Chondrocyte (in vitro differentiated cells): ENCODE measurements at regions not wholly inside any gene's neighbourhood (a gene's known extent, or its start where the extent isn't known, plus 50 kb on each side); places are given as distances from the start of the nearest gene placed in this dataset.

Source experiments
- DNase-seq: peaks from one replicate; pipeline ENCODE4 v3.0.0; 2021; ENCODE audit warnings: mixed read lengths, low spot score
- H3K27ac Mint-ChIP-seq: one replicate; pipeline ENCODE4 v1.8.0; 2021; ENCODE audit warnings: mild to moderate bottlenecking, moderate library complexity, mixed read lengths; ENCODE audit not compliant: unreplicated experiment
- H3K27me3 Mint-ChIP-seq: 2 replicates; pipeline ENCODE4 v1.8.0; 2021; ENCODE audit warnings: low read depth, mixed read lengths
- H3K36me3 Mint-ChIP-seq: 2 replicates; pipeline ENCODE4 v1.8.0; 2021; ENCODE audit warnings: low read depth, mixed read lengths
- H3K4me1 Mint-ChIP-seq: 2 replicates; pipeline ENCODE4 v1.8.0; 2021; ENCODE audit warnings: low read depth, mild to moderate bottlenecking, mixed read lengths
- H3K4me3 Mint-ChIP-seq: one replicate; pipeline ENCODE4 v1.8.0; 2021; ENCODE audit warnings: mild to moderate bottlenecking, moderate library complexity, mixed read lengths; ENCODE audit not compliant: unreplicated experiment
- H3K9me3 Mint-ChIP-seq: 2 replicates; pipeline ENCODE4 v1.8.0; 2021; ENCODE audit warnings: low read depth, mixed read lengths
- TF ChIP-seq, protein P1 (sequence below): fragments of 200-600 bp; sonication (generic); IDR thresholded peaks from 2 replicates; pipeline ENCODE4 v1.5.0; 2021; ENCODE audit warnings: antibody characterized with exemption, mild to moderate bottlenecking, moderate library complexity

DNA sequence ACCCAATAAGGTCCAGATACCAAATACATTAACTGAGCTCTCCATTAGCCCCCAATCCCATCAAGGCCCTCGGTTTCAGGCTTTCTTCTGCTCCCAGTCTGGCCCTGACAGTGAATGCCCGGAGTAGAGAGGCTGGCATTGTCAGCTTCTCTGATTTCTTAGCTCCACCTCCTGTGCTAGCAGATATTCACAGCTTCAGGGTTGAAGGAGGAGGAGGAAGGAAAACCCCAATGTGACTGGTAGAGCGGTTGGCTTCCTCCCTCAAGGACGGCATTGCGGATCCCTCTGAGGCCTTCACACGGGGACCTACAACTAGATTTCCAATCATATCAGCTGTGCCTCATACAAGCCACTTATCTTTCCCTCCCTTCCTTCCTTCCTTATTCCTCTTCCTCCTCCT, 164.1 kb upstream of the SYNDIG1 start:
- Mint-ChIP-seq H3K4me3 (no peak overlapping the region), H3K4me1 (no peaks in the 10 kb centered on the region), H3K9me3 (no peaks in the 10 kb centered on the region), H3K27ac (no peak overlapping the region), H3K27me3 (peaks cover 38% of the 10 kb centered on the region), H3K36me3 (no peaks in the 10 kb centered on the region)
- TF ChIP-seq, protein P1, sequence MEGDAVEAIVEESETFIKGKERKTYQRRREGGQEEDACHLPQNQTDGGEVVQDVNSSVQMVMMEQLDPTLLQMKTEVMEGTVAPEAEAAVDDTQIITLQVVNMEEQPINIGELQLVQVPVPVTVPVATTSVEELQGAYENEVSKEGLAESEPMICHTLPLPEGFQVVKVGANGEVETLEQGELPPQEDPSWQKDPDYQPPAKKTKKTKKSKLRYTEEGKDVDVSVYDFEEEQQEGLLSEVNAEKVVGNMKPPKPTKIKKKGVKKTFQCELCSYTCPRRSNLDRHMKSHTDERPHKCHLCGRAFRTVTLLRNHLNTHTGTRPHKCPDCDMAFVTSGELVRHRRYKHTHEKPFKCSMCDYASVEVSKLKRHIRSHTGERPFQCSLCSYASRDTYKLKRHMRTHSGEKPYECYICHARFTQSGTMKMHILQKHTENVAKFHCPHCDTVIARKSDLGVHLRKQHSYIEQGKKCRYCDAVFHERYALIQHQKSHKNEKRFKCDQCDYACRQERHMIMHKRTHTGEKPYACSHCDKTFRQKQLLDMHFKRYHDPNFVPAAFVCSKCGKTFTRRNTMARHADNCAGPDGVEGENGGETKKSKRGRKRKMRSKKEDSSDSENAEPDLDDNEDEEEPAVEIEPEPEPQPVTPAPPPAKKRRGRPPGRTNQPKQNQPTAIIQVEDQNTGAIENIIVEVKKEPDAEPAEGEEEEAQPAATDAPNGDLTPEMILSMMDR = no peak
- no peak for DNase-seq

DNA sequence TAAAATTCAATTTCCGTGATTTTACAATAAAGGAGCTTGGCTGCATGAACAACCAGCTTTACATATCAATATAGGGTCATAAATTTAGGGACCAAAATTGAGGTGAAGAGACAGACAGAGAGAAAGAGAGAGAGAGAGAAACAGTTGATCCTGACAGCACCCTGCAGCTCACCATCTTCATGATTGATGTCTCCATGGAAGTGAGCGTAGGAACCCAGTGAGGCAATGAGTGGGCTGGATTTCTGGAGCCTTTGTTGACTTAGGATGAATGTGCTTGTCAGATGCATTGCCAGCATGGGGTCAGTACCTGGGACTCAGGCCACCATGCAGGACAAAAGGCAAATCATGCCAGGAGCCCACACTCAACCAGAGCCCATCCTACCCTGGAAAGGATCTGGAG, 165.1 kb upstream of the SYNDIG1 start:
- Mint-ChIP-seq H3K9me3 (no peaks in the 10 kb centered on the region), H3K27me3 (peaks cover 47% of the 10 kb centered on the region), H3K36me3 (no peaks in the 10 kb centered on the region), H3K4me3 (no peak overlapping the region), H3K27ac (no peak overlapping the region), H3K4me1 (no peaks in the 10 kb centered on the region)
- no peak for DNase-seq
- TF ChIP-seq, protein P1 = no peak

DNA sequence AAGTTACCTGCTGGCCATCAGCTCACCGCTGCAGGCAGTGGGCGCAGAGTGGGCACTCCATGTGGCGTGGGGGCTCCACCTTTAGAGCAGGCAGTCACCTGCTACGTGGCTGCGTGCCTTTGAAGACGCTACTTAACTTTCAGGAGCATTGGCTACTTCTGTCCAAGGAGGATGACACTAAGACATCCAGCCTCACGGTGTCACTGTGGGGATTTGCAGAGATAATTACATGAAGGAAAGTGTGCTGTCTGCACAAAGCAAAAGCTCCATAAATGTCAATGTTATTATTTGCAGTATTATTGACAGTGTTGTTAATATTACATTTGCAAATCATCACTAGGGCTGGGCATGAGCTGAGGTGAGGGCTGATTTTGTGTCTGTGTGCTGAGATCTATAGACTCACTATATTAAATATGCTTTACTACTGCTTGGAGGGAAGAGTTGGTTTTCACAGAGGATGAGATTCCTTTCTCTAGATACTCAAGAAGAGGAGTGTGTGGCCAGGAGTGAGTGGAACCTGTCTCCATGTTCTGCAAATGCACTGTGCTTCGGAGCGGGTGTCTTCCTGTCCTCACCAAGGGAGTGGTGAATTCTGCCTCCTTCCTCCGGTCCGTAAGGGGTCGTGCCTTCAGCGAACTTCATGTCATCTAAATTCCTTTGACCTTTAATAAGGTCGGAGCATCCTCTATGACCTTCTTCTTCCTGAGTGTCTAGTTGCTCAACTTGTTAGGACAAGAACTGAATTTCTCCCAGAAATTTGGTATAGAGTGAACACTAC, 165.8 kb upstream of the SYNDIG1 start:
- no peaks in the 10 kb centered on the region for H3K9me3 Mint-ChIP-seq
- H3K4me3 Mint-ChIP-seq = no peak overlapping the region
- H3K36me3 Mint-ChIP-seq = no peaks in the 10 kb centered on the region
- no peaks in the 10 kb centered on the region for H3K4me1 Mint-ChIP-seq
- no peak overlapping the region for H3K27ac Mint-ChIP-seq
- peaks cover 49% of the 10 kb centered on the region for H3K27me3 Mint-ChIP-seq
- DNase-seq = no peak
- TF ChIP-seq, protein P1 = peak; percentile 60

DNA sequence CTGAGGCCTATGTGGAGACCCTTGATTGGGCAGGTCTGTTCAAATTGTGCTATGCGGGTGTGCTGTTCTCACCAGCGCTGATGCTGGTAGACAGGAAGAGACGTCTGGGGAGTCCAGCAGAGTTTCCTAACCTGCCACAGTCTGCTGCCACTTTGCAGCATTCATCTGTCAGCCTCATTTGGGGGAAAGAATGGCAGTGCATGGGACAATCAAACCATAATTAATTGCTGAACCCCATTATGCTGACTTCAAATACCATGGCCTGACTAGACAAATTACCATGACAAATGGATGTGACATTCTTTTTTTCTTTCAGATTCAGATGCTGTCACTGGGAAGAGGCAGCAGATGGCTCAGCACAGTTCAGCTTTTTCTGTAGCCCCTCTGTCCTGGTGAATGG, 171.4 kb upstream of the SYNDIG1 start:
- no peak overlapping the region for H3K4me3 Mint-ChIP-seq
- H3K36me3 Mint-ChIP-seq = no peaks in the 10 kb centered on the region
- H3K4me1 Mint-ChIP-seq = no peaks in the 10 kb centered on the region
- TF ChIP-seq, protein P1 = no peak
- no peaks in the 10 kb centered on the region for H3K9me3 Mint-ChIP-seq
- no peak overlapping the region for H3K27ac Mint-ChIP-seq
- no peak for DNase-seq
- peaks cover 28% of the 10 kb centered on the region for H3K27me3 Mint-ChIP-seq

DNA sequence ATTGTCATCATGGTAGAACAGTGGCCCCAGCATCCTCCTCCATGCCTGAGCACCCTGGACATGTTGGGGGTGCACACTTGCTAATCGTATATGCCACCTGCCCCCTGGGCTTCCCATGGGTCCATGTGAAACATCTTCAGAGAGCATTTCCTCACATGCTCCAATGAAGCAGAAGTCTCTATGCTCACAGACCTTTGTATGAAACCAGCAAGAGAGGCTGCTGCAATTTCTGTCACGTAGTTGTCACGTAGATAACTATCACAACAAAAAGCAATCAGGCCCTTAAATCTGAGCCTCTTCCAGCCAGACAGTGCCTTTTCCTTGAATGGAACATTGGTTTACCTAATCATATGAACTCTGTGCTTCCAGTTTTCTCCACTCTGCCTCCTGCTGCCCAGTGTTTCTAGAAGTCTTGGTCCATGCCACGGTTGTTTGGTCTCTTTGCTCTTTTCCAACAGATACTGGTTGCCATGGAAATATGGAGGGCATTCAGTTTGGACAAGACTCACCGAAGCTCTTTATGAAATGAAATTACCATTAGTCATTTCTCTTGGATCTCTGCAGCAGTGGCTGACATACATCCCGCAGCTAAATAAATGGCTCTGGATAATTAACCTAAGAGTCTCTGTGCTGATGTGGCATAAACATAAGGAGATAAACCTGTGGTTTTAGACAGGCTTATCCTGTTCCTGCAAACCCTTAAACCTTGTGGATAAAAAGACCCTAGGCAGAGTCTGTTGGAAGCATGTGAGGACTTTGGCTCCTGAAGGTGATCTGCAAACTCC, 172.8 kb upstream of the SYNDIG1 start:
- H3K4me1 Mint-ChIP-seq = no peaks in the 10 kb centered on the region
- H3K4me3 Mint-ChIP-seq = no peak overlapping the region
- DNase-seq = no peak
- H3K27ac Mint-ChIP-seq = no peak overlapping the region
- H3K9me3 Mint-ChIP-seq = no peaks in the 10 kb centered on the region
- H3K36me3 Mint-ChIP-seq = no peaks in the 10 kb centered on the region
- peaks cover 24% of the 10 kb centered on the region for H3K27me3 Mint-ChIP-seq
- TF ChIP-seq, protein P1 = no peak
